HG03378 (cell line): ENCODE measurements at regions not wholly inside any gene's neighbourhood (a gene's known extent, or its start where the extent isn't known, plus 50 kb on each side); places are given as distances from the start of the nearest gene placed in this dataset.

Experiments used
- ATAC-seq: cut with Tn5 transposase; IDR thresholded peaks from one replicate; pipeline ENCODE4 v1.9.1; 2021; ENCODE audit warnings: mild to moderate bottlenecking, moderate library complexity; ENCODE audit not compliant: unreplicated experiment

DNA sequence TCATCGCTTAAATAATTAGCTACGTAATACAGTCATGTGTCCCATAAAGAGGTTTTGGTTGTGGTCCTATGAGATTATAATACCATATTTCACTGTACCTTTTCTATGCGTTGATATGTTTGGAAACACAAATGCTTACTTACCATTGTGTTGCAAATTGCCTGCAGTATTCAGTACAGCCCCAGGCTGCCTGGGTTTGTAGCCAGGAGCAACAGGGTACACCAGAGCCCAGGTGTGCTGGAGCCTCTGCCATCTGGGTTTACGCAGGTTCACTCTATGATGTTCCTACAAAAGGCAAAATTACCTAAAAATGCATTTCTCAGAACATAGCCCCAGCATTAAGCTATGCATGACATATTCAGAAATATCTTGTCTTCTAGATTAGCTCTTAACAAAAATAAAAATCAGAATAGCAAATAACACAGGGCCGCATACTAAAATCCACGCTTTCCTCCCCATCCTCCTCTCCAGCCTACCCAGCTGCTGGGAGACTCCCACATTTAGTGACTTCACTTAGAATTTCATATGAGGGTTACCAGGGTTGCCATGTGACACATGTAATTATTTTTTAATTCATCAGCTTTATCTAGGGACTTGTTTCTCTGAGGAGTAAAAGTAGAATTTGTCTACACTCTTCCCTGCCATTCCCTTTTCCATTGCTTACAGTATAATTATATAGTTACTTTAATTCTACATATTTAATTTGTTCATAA is 559.0 kb upstream of the ADARB2 start:
- ATAC-seq: no peak

GRCh38 chr10:2294739-2295138 is 557.4 kb upstream of the ADARB2 start:
- no peak for ATAC-seq

DNA sequence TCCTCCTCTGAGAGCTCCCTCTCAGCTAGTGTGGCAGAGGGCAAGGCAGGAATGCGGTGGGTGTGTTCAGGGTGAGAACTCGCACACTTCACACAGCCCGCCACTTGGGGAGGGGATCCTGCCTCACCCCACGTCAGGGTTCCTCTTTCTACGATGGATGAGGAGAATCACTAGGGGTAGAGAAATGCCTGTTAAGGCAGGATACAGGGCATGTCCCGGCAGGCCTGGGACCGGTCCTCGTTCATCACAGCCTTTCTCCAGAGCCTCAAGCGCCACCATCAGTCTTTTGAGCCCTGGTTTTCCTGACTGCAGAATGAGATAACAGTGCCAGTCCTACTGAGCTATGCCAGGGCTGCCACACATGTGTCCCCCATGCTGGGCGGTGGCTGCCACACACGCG is 546.7 kb upstream of the ADARB2 start:
- no peak for ATAC-seq

- no peak for ATAC-seq
These were observed 544.9 kb upstream of the ADARB2 start for GRCh38 chr10:2282202-2282601.

- ATAC-seq: no peak
These were observed 543.5 kb upstream of the ADARB2 start for GRCh38 chr10:2280713-2281300.

GRCh38 chr10:2279711-2280110 is 542.4 kb upstream of the ADARB2 start:
- no peak for ATAC-seq

GRCh38 chr10:2278363-2278762 is 541.0 kb upstream of the ADARB2 start:
- no peak for ATAC-seq

DNA sequence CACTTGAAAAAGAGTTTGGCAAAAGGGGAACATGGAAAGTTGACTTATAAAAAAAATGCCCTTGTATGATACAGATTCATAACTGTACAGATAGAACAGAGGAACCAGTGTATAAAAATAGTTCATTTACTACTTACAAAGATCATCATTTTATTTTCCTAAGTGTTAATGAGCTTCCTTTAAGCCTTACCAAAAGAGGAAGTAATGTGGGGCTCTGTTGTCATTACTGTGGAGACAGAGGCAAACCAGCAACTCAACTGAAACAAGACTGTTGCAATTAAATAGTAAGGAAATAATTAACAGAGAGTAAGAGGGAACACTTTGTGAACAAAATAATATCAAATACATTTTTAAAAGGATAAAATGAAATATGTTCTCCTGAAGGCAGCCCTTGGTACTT is 526.2 kb upstream of the ADARB2 start:
- ATAC-seq: no peak

GRCh38 chr10:2262878-2263277 is 525.6 kb upstream of the ADARB2 start:
- no peak for ATAC-seq

GRCh38 chr10:2262333-2262732 is 525.0 kb upstream of the ADARB2 start:
- ATAC-seq: no peak

DNA sequence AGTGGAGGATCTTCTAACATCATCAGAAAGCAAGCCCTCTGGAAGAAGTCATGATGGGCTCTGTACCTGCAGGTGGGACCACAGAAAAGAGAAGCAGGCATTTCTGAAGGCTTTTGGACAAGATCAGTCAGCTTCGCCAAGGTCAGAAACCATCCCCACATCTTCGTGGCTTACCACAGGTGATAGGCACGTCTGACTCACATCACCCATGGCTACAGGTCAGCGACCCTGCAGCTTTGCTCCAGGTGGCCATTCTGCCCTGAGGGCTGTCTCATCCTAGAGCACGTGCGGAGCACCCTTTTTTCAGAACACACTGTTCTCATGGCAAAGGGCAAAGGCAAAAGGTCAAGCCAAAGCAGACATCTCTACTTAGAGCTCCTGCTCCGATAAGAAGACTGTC is 518.9 kb upstream of the ADARB2 start:
- no peak for ATAC-seq

GRCh38 chr10:2252096-2252495 is 514.8 kb upstream of the ADARB2 start:
- no peak for ATAC-seq

- ATAC-seq: no peak
These were observed 514.3 kb upstream of the ADARB2 start for GRCh38 chr10:2251631-2252030.

- ATAC-seq: no peak
These were observed 509.4 kb upstream of the ADARB2 start for GRCh38 chr10:2246747-2247146.

DNA sequence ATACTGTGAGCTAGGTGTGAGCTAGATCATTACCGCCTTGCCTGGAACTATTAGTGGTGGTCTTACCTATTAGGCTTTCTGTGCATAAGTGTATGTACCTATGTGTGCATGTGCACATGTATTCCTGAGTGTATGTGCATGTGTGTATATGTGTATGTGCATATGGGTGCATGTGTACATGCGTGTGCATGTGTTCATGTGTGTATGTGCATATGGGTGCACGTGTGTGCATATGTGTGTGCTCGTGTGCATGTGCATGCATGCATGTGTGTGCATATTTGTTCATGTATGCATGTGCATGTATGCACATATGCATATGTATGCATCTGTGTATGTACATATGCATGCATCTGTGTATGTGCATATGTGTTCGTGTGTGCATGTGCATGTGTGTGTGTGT is 508.3 kb upstream of the ADARB2 start:
- no peak for ATAC-seq

DNA sequence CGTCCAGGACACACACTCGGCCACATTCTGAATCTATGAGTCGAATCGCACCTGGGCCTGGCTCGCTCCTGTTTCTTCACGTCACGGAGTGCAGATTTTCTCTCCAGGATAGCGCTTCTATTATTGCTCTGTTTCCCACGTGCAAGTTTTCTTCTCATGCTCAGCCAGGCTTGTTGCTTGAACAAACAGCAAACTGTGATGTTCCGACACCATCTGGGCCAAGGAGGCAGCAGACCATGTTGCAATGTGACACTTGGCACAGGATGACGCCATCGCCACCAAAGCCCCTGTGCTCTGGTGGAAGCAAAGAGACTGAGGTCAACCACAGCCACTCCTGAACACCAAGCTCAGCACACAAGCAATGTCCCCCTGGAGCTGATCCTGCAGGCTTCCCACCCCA is 507.1 kb upstream of the ADARB2 start:
- no peak for ATAC-seq

DNA sequence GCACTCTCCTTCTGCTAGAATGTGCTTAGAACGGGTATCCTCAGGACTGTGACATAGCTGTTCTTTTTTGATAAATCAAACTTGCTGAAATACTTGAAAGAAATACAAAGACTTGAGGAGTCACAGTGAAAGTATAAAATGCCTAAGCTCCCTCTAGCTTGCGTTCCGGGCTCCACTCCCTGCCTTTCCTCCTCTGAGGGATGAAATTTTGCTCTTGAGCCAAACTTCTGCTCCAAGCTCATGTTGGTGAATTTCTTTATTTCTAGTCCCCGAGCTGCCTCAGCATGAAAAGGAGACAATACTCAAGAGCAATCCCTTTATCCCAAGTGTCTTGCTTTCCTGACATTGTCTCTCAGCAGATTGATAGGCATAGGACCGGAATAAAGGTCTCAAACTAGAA is 499.6 kb upstream of the ADARB2 start:
- ATAC-seq: no peak

DNA sequence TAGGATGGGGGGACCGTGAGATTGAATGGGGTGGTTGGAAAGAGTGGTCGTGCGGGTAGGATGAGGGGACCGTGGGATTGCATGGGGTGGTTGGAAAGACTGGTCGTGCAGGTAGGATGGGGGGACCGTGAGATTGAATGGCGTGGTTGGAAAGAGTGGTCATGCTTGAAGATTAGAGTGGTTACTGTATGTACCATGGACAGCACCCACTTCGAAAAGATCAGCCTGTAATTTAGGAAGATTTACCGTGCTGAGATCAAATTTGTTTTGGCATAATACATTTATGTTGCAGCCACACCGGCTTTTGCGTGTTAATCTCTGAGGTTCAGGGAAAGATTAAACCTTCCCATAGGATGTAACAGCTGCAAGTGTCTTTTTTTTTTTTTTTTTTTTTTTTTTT is 495.2 kb upstream of the ADARB2 start:
- ATAC-seq: no peak

DNA sequence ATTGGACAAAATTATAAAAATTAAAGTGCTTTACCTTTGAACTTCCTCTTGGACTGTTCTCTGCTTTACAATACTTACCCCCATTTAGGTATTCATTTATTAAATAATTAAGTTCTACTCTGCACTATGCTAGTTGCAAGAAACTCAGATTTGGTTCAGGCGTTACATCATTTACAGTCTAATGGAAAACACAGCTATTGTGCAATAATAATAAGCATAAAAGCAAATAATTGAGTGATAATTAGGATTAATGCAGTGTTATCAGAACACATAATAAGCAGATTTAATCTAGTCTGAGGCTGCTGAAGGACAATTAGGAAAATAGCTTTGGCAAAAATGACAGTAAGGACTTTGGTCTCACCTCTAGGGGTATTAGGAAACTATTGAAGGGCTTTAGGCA is 493.2 kb upstream of the ADARB2 start:
- no peak for ATAC-seq

- ATAC-seq: no peak
These were observed 491.1 kb upstream of the ADARB2 start for GRCh38 chr10:2228320-2228901.

DNA sequence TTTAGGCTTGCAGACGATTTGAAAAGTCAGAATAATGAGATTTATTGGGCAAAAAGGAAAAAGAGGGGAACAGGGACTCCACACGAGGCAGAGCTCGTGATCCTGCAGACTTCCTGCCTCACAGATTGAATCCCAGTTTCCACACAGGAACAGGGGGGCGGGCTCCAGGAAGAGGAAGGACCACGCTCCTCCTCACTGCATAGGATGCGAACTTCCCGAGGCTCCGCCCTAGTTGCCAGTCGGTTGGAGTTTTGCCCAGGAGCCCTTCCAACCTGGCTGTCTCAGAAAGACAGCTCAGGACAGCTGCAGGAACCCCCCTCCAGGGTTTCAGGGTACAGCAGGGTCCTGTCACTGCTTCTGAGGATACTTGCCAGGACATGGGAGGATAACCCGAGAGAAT is 488.3 kb upstream of the ADARB2 start:
- ATAC-seq: no peak

DNA sequence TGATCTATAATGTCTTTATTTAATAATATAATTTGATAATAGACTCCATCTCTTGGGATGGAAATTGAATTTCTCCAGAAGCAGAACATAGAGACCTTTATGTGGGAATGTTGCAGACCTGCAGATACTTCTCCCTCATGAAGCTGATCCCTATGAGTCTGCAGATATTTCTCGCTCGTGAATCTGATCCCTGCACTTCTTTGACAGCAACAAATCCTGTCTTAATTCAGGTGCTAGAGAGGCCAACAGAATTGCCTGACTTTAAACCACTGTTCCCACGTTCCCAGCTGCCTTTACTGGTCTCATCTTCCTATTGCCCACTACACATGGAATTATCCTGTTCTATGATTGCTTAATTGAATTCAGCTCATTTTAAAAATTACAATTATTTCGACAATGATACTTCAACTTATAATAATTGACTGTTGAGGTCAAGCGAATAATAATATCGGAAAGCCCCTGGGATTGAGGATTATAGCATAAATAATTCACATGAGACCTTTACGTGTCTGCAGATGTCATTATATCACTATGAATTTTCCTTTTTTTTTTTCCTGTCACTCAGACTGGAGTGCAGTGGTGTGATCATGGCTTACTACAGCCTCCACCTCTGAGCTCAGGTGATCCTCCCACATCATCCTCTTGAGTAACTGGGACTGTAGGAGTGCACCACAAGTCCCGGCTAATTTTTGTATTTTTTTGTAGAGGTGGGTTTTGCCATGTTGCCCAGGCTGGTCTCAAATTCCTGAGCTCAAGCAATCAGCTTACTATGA is 486.4 kb upstream of the ADARB2 start:
- no peak for ATAC-seq
